ENCODE measurements at regions not wholly inside any gene's neighbourhood (a gene's known extent, or its start where the extent isn't known, plus 50 kb on each side); places are given as distances from the start of the nearest gene placed in this dataset.
"Not testable (repeated sequence)": the region's sequence is repeated elsewhere in the genome, so short reads cannot be mapped to it uniquely, and the experiment has no call there.

DNA sequence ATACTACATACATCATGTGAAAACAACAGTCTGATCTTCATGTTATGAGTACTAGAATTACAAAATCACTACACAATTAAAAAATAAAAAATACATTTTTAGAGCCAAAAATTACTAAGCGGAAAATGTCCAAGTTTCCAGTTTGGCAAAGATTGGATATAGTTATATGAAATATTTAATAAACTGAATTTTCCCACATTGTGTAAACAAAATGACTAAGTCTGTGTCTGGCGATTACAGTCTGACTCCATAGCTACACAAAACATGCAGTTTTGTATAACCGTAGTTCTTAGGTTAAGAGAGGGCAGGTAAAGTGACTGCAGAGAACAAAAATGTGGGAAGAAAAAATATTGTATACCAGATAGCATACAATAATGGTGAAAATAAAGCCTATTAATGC, 59.2 kb upstream of the TMEM47 start:
- intact Hi-C loops (cut with DNase I), result no loop called here
- DNase-seq (ENCODE audit: low spot score), result no peak

DNA sequence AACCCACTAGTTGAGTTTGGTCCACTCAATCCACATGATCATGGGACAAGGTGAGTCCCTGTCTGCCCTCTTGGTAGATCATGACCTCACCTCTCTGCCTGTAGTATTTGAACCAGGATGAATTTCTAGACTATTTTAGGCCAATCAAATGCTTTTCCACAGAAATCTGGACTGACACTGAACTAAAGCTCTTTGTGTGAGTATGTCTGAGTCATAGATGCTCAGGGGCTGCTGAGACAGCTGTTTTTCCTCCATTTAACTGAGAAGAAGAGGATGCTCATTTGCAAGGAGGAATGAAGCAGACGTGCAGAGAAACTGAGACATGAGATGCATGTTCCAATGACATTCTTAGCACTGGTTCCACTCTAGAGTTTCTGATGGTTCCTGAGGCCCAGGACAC, 77.3 kb upstream of the TMEM47 start:
- DNase-seq (ENCODE audit: low spot score), result no peak
- intact Hi-C loops (cut with DNase I), result no loop called here

DNA sequence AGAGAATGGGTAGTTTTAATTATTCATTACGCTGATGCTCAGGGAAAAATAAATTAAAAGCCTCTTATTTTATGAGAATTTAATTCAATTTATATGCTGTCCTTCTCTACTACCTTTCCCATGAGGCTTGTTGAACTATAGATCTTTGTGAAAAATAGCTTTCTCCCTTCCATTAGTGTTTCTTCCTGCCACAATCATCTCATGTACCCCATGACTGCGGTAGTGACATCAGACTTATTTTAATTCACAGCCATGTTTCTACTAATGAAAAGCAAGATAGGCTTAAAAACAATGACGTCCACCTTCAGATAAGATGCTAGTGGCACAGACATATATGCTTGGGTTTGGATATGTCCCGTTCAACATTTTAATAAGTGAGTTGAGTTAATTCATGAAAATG, 87.4 kb upstream of the TMEM47 start:
- DNase-seq (ENCODE audit: low spot score), result no peak
- intact Hi-C loops (cut with DNase I), result no loop called here

DNA sequence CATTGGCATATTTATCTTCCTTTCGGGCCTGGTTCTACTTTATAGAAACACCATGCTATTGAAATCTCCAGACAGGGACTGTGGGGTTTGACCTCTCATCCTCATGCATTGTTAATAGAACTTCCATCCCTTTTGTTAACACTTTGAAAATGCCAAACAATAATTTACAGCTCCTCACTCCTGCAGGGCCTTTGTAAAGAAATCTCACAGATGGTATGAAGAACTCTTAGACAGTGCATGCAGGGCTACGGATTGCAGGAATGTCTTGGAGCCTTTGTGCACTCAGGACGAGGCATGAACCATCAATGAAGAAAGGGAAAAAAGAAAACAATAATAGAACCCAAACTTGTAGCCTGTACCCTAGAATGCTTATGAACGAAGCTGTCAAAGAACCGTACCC, 92.8 kb upstream of the TMEM47 start:
- intact Hi-C loops (cut with DNase I), result no loop called here
- no peak for DNase-seq (ENCODE audit: low spot score)

DNA sequence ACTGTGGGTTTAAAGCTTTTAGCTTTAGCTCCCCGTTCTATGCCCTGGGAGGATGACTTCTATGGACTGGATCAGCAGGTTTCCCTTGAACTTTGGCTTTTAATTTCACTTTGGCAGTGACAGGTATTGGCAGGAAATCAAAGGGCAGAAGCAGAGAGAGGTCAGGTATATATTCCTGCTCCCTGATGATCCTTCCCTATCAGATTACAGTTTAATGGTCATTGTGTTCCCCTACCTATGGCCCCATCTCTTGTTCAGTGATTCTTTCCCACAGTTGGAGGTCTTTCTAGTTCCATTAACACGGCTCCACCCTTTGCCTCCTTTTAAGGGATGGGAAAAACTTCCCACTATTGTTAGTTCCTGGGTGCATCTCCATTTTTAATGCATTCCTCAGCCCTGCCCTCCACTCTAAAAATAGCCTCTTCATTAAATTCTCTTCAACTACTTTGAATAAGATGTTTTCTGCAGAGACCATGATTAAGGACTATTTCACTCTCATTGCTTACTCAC, 107.8 kb upstream of the TMEM47 start:
- intact Hi-C loops (cut with DNase I), result no loop called here
- no peak for DNase-seq (ENCODE audit: low spot score)

DNA sequence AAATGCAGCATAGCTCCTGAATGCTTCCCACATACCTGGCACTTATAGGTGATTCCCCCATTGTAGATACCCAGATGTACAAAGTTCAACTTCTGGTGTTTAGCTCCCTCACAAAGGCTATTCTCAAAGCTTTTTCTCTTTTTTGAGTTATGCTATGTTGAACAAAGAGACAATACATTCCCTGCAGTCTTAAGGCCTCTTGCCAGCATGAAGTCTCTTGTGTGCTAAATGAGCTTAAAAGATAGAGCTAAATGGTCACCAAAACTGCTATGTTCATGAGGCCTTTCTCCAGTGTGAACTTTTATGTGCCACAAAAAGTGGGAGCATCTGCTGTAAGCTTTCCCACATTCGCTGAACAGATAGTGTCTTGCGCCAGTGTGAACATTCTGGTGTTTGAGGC, 111.2 kb upstream of the TMEM47 start:
- intact Hi-C loops (cut with DNase I), result no loop called here

DNA sequence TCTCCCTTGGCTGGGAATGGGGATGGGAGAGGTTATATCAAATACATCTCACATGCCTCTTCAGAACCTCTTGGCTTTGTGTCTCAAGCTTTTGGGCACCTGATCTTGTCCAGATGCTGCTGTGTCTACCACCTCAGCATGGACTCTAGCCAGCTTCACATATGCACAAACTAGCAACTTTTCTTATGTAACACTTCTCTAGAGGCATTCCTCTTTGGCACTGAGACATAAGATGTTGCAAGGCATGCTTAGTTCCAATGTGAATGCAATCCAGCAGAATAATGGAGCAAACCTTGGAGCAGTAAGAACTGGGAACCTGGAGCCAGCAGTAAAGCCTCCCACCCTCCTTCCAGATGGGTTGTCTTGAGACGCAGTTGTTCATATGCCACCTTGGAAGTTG, 113.4 kb upstream of the TMEM47 start:
- intact Hi-C loops (cut with DNase I), result no loop called here

More for the DNA sequence above, 111.2 kb upstream of the TMEM47 start:
- no peak for DNase-seq (ENCODE audit: low spot score)

DNA sequence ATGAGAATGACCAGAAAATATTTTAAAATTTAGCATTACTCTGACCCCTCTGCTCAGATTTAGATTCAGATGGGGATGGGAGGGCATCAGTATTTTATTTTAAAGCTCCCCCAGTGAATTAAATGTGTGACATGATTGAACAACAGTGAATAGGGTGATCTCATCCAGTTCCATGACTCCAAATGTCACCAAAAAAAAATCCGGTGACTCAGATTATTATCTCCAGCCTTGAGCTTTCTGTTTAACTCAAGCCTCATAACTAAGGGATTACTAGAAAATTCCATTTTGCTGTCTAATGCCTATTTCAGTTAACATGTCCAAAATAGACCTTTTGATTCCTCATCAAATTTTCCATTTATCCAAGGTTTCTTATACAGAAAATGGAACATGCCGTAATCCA, 121.8 kb upstream of the TMEM47 start:
- DNase-seq (ENCODE audit: low spot score), result no peak
- intact Hi-C loops (cut with DNase I), result no loop called here

More for the DNA sequence above, 113.4 kb upstream of the TMEM47 start:
- DNase-seq (ENCODE audit: low spot score), result no peak

DNA sequence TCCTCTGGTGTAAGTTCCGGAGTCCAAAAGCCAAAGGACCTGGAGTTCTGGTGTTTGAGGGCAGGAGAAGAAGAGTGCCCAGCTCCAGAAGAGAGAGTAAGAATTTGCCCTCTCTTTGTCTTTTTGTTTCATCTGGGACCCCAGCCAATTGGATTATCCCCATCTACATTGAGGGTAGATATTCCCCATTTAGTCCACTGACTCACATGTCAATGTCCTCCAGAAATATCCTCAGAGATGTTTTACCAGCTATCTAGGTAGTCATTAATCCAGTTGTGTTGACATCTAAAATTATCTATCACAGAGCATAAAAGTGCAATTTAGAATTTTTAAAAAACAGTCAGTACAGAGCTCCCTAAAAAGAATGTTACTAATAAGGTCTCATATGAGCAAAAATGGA, 132.9 kb upstream of the TMEM47 start:
- intact Hi-C loops (cut with DNase I), result no loop called here
- DNase-seq (ENCODE audit: low spot score), result no peak

DNA sequence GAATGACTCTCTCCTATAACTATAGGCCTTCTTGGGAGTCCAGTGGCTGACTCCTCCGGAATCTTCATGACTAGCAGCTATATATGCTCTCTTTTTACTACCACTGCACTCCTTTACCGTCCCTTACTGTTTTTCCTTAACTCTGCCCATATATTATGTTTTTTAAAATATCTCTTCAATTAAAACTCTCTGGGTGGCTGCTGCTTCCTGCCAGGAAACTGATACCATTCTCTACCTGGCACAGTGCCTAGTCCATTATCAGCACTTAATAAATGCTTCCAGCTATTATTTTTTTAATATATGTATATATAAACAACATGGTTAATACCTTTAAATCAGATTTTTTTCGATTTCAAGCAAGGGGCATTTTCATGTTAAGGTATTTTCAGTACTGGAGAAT, 136.6 kb upstream of the FAM47B start:
- no peak for DNase-seq (ENCODE audit: low spot score)
- intact Hi-C loops (cut with DNase I), result no loop called here

DNA sequence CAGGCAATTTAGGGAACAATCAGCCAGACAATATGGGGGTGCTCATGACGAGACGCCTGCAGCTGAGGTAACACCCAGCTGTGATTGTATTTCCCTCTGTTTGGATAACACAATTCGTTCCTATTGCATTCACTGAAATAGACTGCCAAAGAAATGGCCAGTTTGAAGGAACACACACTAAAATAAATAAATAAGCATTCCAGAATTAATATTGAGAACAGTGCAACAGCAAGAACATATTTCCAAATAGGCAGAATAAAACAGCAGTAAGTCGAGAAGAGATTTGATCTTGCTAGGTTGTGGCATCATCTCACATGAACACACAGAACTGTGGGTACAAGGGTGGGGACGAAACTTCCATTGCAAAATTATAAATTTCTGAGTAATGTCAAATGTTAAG, 133.5 kb upstream of the FAM47B start:
- intact Hi-C loops (cut with DNase I), result loop anchor here in 1 of 2 donors (1.0 kb wide), 1 partner anchor 18 kb away; no protein-coding TSS in a partner anchor
- DNase-seq (ENCODE audit: low spot score), result no peak

DNA sequence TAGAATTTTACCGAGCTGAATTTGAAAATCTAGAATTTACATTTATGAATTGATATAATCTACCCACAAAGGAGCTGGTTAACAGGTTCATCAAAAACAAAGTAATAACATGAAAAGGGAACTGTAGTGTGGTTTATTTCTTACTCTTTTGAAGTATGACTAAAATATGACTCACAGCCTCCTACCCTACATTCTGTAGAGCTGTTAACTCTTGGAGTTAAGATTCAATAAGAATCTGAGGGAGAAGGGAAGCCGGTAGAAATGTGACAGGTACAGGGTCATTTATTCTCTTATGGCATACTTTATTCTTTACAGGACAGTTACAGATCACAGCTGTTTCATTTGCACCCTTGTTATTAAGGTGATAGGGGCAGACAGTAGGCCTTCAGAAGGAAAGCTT, 132.2 kb upstream of the FAM47B start:
- intact Hi-C loops (cut with DNase I), result no loop called here

DNA sequence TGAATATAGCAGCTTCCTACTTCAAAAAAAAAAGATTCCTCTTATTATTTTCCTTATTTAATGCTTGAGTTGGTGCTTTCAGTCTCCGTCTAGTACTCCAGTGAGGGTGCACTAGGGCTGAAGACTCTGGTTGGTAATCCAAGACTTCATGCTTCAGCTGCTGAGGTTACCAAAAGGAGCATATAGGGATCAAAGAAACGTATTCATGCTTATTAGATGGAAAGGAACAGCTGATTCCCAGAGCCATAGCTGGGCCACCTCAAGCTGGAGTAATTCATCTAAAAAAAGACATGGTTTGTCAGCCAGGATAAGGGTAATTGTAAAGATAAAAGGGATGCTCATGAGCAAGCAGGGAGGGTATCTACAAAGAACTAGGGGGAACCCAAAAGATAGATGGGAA, 131.7 kb upstream of the FAM47B start:
- intact Hi-C loops (cut with DNase I), result no loop called here
- DNase-seq (ENCODE audit: low spot score), result no peak

More for the DNA sequence above, 132.2 kb upstream of the FAM47B start:
- DNase-seq (ENCODE audit: low spot score), result no peak

DNA sequence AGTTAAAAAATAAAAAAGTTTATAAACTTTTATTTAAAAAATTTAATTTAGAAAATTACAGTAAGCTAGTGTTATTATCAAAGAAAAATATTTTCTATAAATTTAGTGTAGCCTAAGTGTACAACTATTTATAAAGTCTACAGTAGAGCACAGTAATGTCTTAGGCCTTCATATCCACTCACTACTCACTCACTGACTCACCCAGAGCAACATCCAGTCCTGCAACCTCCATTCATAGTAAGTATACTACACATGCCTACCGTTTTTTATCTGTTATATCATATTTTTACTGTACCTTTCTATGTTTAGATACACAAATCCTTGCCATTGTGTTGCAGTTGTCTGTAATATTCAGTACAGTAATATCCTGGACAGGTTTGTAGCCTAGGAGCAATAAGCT, 129.0 kb upstream of the FAM47B start:
- intact Hi-C loops (cut with DNase I), result no loop called here
- no peak for DNase-seq (ENCODE audit: low spot score)

DNA sequence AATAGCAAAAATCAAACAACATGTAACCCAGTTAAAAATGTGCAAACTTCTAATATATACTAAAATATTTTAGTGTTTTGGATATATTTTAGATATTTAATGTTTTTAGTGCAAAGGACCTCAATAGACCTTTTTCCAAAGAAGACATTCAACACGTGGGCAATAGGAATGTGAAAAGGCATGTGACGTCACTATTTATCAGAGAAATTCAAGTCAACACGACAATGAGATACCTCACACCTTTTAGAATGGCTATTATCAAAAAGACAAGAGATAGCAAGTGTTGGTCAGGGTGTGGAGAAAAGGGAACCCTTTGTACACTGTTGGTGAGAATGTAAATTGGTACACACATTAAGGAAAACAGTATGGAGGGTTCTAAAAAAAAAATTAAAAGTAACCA, 115.6 kb upstream of the FAM47B start:
- intact Hi-C loops (cut with DNase I), result no loop called here

DNA sequence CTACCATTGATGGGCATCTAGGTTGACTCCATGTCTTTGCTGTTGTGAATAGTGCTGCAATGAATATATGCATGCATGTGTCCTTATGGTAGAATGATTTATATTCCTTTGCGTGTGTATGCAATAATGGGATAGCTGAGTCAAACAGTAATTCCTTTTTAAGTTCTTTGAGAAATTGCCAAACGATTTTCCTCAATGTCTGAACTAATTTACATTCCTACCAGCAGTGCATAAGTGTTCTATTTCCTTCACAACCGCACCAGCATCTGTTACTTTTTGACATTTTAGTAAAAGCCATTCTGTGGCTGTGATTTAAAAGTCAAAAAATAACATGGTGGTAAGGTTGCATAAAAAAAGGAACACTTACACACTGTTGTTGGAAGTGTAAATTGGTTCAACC, 103.1 kb upstream of the FAM47B start:
- intact Hi-C loops (cut with DNase I), result no loop called here
- no peak for DNase-seq (ENCODE audit: low spot score)

More for the DNA sequence above, 115.6 kb upstream of the FAM47B start:
- no peak for DNase-seq (ENCODE audit: low spot score)

DNA sequence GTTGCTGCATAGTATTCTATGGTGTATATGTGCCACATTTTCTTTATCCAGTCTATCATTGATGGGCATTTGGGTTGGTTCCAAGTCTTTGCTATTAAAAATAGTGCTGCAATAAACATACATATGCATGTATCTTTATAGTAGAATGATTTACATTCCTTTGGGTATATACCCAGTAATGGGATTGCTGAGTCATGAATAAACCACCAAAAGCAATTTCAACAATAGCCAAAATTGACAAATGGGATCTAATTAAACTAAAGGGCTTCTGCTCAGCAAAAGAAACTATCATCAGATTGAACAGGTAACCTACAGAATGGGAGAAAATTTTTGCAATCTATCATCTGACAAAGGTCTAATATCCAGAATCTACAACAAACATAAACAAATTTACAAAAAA, 101.4 kb upstream of the FAM47B start:
- DNase-seq (ENCODE audit: low spot score); intact Hi-C loops (cut with DNase I): not testable (repeated sequence)

DNA sequence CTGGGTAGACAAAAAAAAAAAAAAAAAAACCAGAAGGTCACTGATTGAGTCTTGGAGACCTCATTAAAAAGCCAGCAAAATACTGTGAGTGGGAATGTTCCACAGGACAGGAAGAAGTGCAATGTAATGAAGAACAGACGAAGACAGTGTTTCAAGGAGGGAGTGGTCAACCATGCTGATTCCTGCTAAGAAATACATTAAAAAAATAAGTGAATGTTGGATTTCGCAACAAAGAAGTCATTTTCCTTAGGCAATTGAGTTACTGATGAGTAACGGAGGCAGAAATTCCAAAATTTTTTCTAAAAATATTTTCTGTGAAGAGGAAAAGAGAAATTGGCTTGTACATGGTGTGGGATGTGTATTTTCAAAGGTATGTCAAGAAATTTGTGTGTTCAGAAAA, 94.3 kb upstream of the FAM47B start:
- intact Hi-C loops (cut with DNase I), result no loop called here
- DNase-seq (ENCODE audit: low spot score), result no peak

DNA sequence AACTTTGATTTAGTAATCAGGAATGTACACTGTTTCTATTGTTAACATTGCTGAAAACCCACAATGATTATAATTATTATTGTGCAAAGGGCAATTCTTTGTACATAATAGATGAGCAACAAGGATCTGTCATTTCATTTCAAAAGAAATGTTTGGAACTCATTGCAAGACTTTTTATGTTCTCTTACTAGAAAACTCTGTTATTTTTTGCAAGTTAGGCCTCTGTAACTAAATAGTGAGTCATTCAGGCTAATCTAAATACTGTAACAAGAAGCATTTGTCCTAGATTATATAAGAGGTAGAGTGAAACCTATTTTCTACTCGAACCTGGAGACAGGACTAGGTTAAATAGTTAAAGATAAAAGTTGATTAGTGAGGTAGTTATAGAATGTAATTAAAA, 93.2 kb upstream of the FAM47B start:
- intact Hi-C loops (cut with DNase I), result no loop called here

DNA sequence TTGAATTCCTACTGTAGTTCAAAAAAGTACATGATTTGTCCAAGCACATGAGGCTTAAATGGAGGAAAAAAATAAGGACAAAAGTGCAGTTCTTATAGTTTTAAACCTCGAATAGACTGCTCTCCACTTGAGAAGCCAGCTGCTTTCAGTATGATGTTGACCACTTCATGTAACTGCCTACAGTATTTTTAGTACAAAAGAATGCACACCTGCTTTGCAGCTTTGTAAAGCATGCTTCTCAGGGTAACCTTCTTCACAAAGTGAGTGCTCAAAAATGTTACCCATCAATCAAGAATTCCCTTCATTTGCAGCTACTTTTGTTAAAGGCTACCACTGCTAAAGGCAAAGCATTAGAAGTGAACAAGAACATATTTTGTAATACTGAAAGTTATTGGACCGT, 83.4 kb upstream of the FAM47B start:
- intact Hi-C loops (cut with DNase I), result no loop called here
- DNase-seq (ENCODE audit: low spot score), result no peak

More for the DNA sequence above, 93.2 kb upstream of the FAM47B start:
- DNase-seq (ENCODE audit: low spot score), result no peak

DNA sequence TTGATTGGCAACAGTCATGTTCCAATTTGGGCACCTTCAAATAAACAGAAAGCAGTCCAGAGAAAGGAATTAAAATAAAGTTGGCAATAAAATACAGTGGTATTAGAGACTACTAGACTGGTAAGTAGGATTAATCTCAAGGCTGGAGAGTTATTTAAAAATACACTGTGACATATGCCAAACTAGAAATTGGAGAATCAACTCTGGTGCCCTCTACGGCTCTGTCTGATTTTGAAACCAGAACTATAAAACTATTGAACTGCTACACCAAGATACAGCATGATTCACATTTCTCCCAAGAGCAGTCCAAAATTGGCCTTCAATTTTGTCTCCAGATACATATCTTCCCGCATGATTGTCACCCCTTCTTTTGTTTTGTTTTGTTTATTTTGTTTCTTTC, 78.7 kb upstream of the FAM47B start:
- DNase-seq (ENCODE audit: low spot score), result no peak
- intact Hi-C loops (cut with DNase I), result no loop called here

DNA sequence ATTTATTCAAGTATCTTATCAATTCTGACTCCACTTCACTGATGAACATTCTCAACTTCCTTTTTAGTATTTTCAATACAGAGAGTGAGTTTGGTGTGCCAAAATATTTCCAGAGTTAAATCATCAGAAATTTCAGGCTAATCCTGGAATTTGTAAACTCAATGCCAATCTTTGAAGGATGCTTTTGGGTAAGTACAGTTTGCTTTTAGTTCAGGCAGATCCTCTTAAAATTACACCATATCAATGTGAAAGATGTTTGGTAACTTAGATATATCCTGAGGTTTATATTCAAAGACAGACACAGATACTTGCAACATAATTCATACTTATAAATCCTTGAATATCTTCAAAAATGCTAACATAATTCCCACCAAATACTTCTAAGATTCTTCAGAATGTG, 76.0 kb upstream of the FAM47B start:
- intact Hi-C loops (cut with DNase I), result loop anchor here in 1 of 2 donors (5.0 kb wide), 1 partner anchor 216 kb away; no protein-coding TSS in a partner anchor
- no peak for DNase-seq (ENCODE audit: low spot score)
